NCI-H748 treated with DMSO at 0.1 percent for 48 hours (cell line): ENCODE measurements at regions not wholly inside any gene's neighbourhood (a gene's known extent, or its start where the extent isn't known, plus 50 kb on each side); places are given as distances from the start of the nearest gene placed in this dataset.

Experiments
- DNase-seq: peaks from one replicate; lab custom pipeline; 2025; lab: John Stamatoyannopoulos, UW

- no peak for DNase-seq
Observed at GRCh38 chr13:40076765-40077362, 421.4 kb downstream of the COG6 start.

GRCh38 chr13:40077396-40078027 is 422.1 kb downstream of the COG6 start:
- no peak for DNase-seq

- no peak for DNase-seq
Observed at GRCh38 chr13:40079721-40080120, 424.3 kb downstream of the COG6 start.

GRCh38 chr13:40080676-40081075 is 425.2 kb downstream of the COG6 start:
- no peak for DNase-seq

- no peak for DNase-seq
Observed at GRCh38 chr13:40082639-40083038, 427.2 kb downstream of the COG6 start.

GRCh38 chr13:40083841-40084240 is 428.4 kb downstream of the COG6 start:
- DNase-seq: no peak

GRCh38 chr13:40084934-40085333 is 429.5 kb downstream of the COG6 start:
- DNase-seq: no peak

- no peak for DNase-seq
Observed at GRCh38 chr13:40087091-40088002, 431.9 kb downstream of the COG6 start.

- DNase-seq: no peak
Observed at GRCh38 chr13:40094056-40094455, 438.6 kb downstream of the COG6 start.

- DNase-seq: no peak
Observed at GRCh38 chr13:40095695-40096356, 440.4 kb downstream of the COG6 start.

- no peak for DNase-seq
Observed at GRCh38 chr13:40096357-40096901, 441.0 kb downstream of the COG6 start.

- no peak for DNase-seq
Observed at GRCh38 chr13:40098246-40098645, 442.8 kb downstream of the COG6 start.

- DNase-seq: no peak
Observed at GRCh38 chr13:40101708-40102359, 446.4 kb downstream of the COG6 start.

- DNase-seq: no peak
Observed at GRCh38 chr13:40102360-40102727, 446.9 kb downstream of the COG6 start.

- no peak for DNase-seq
Observed at GRCh38 chr13:40102854-40103253, 447.4 kb downstream of the COG6 start.

GRCh38 chr13:40103864-40104263 is 448.4 kb downstream of the COG6 start:
- no peak for DNase-seq

- no peak for DNase-seq
Observed at GRCh38 chr13:40105231-40105630, 449.8 kb downstream of the COG6 start.

- DNase-seq: no peak
Observed at GRCh38 chr13:40109351-40109844, 453.9 kb downstream of the COG6 start.

- DNase-seq: no peak
Observed at GRCh38 chr13:40113643-40114304, 458.3 kb downstream of the COG6 start.

GRCh38 chr13:40114305-40114896 is 458.9 kb downstream of the COG6 start:
- no peak for DNase-seq

GRCh38 chr13:40115426-40115825 is 460.0 kb downstream of the COG6 start:
- no peak for DNase-seq
